OCI-LY3 (cell line): ENCODE measurements at regions not wholly inside any gene's neighbourhood (a gene's known extent, or its start where the extent isn't known, plus 50 kb on each side); places are given as distances from the start of the nearest gene placed in this dataset.
"Not testable (repeated sequence)": the region's sequence is repeated elsewhere in the genome, so short reads cannot be mapped to it uniquely, and the experiment has no call there.

ENCODE experiments used
- H2AFZ ChIP-seq: fragments of 200-600, 300-600 bp; shearing (Covaris generic); 2 replicates; pipeline ENCODE4 v1.6.0; 2014; ENCODE audit warnings: antibody characterized with exemption, low read depth, low read length
- H3K27ac ChIP-seq: fragments of 200-600, 300-600 bp; sonication (generic); 2 replicates; pipeline ENCODE4 v1.5.1; 2014; ENCODE audit warnings: mild to moderate bottlenecking, low read length, moderate library complexity, mixed read lengths
- H3K27me3 ChIP-seq: fragments of 200-600, 300-600 bp; sonication (generic); 2 replicates; pipeline ENCODE4 v1.6.1; 2014; ENCODE audit warnings: low read depth, low read length, mixed read lengths
- H3K36me3 ChIP-seq: fragments of 200-600, 300-600 bp; sonication (generic); replicated peaks from 2 replicates; pipeline ENCODE3; 2014; ENCODE audit warnings: low read depth, low read length, mixed read lengths
- H3K4me1 ChIP-seq: fragments of 300-600, 200-600 bp; sonication (generic); 2 replicates; pipeline ENCODE4 v1.6.1; 2014; ENCODE audit warnings: low read length, mixed read lengths
- H3K4me2 ChIP-seq: fragments of 200-600, 300-600 bp; sonication (generic); 2 replicates; pipeline ENCODE4 v1.6.1; 2014; ENCODE audit warnings: low read length, mixed read lengths
- H3K4me3 ChIP-seq: fragments of 300-600, 200-600 bp; sonication (generic); 2 replicates; pipeline ENCODE4 v1.5.1; 2014; ENCODE audit warnings: antibody characterized with exemption, mild to moderate bottlenecking, low read length, moderate library complexity
- H3K79me2 ChIP-seq: fragments of 300-600, 200-600 bp; shearing (Covaris generic); 2 replicates; pipeline ENCODE4 v1.6.1; 2014; ENCODE audit warnings: mild to moderate bottlenecking, low read length, mixed read lengths
- H3K9ac ChIP-seq: fragments of 300-600, 200-600 bp; shearing (Covaris generic); 2 replicates; pipeline ENCODE4 v1.6.0; 2014; ENCODE audit warnings: mild to moderate bottlenecking, low read length, moderate library complexity
- H3K9me3 ChIP-seq: fragments of 200-600, 300-600 bp; shearing (Covaris generic); 2 replicates; pipeline ENCODE4 v1.6.1; 2014; ENCODE audit warnings: low read length, mixed read lengths; ENCODE audit not compliant: insufficient read depth
- H4K20me1 ChIP-seq: fragments of 200-600, 300-600 bp; sonication (generic); 2 replicates; pipeline ENCODE4 v1.6.1; 2016; ENCODE audit warnings: low read length, mixed read lengths; ENCODE audit not compliant: insufficient read depth
- EZH2phosphoT487 ChIP-seq: fragments of 200-600 bp; shearing (Covaris generic); IDR thresholded peaks from 2 replicates; pipeline ENCODE4 v1.6.1; 2018; ENCODE audit warnings: antibody characterized with exemption, mixed run types, low read depth
- TF ChIP-seq, protein P1 (sequence below): fragments of 200-600, 300-600 bp; sonication (generic); IDR thresholded peaks from 2 replicates; pipeline ENCODE4 v1.5.1; 2014; ENCODE audit warnings: antibody characterized with exemption, low read length, low read depth

DNA sequence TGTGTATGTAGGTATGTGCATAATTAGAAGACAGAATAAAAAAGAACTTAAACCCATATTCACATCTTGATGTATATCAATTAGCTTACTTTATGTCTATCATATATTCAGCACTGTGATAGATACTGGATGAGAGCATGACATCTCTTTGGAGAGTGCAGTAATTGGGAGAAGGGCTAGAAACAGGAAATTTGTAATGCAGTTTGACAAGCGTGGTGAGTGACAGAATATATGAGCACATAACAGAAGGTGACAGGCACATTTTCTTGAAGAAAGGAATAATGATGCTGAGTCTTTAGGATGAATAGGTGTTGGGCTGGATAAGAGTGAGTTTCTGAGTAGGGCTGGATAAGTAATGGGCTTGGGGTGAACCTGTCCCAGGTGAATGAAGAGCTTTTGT lies 680.3 kb upstream of the ZNF385D start:
- H3K27me3 ChIP-seq = no peaks in the 10 kb centered on the region
- no peak for TF ChIP-seq EZH2phosphoT487
- TF ChIP-seq, protein P1, sequence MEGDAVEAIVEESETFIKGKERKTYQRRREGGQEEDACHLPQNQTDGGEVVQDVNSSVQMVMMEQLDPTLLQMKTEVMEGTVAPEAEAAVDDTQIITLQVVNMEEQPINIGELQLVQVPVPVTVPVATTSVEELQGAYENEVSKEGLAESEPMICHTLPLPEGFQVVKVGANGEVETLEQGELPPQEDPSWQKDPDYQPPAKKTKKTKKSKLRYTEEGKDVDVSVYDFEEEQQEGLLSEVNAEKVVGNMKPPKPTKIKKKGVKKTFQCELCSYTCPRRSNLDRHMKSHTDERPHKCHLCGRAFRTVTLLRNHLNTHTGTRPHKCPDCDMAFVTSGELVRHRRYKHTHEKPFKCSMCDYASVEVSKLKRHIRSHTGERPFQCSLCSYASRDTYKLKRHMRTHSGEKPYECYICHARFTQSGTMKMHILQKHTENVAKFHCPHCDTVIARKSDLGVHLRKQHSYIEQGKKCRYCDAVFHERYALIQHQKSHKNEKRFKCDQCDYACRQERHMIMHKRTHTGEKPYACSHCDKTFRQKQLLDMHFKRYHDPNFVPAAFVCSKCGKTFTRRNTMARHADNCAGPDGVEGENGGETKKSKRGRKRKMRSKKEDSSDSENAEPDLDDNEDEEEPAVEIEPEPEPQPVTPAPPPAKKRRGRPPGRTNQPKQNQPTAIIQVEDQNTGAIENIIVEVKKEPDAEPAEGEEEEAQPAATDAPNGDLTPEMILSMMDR = no peak
- no peaks in the 10 kb centered on the region for H3K79me2 ChIP-seq
- no peaks in the 10 kb centered on the region for H4K20me1 ChIP-seq
- H3K36me3 ChIP-seq = no peaks in the 10 kb centered on the region
- no peak overlapping the region for H3K27ac ChIP-seq
- no peak overlapping the region for H3K9ac ChIP-seq
- H3K4me2 ChIP-seq = no peak overlapping the region
- no peaks in the 10 kb centered on the region for H3K4me1 ChIP-seq
- no peaks in the 10 kb centered on the region for H3K9me3 ChIP-seq
- H3K4me3 ChIP-seq = no peak overlapping the region
- H2AFZ ChIP-seq = no peak overlapping the region

- Histone ChIP-seq H3K27me3 (no peaks in the 10 kb centered on the region), H3K4me3 (no peak overlapping the region), H4K20me1 (no peaks in the 10 kb centered on the region), H3K79me2 (no peaks in the 10 kb centered on the region), H3K36me3 (no peaks in the 10 kb centered on the region), H3K9me3 (no peaks in the 10 kb centered on the region), H2AFZ (no peak overlapping the region), H3K4me1 (no peaks in the 10 kb centered on the region), H3K27ac (no peak overlapping the region), H3K9ac (no peak overlapping the region), H3K4me2 (no peak overlapping the region)
- TF ChIP-seq, protein P1 = no peak
- TF ChIP-seq EZH2phosphoT487 = no peak
Observed at GRCh38 chr3:22439626-22440025, 688.6 kb upstream of the ZNF385D start.

DNA sequence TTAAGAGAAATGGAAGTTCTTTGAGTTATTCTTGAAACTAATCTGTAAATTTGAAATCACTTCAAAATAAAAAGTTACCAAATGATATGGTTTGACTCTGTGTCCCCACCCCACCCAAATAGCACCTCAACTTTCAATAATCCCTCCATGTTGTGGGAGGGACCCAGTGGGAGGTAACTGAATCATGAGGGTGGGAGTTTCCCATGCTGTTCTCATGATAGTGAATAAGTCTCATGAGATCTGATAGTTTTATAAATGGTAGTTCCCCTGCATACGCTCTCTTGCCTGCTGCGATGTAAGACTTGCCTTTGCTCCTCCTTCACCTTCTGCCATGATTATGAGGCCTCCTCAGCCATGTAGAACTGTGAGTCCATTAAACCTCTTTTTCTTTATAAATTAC lies 690.7 kb upstream of the ZNF385D start:
- no peak overlapping the region for H3K4me2 ChIP-seq
- no peaks in the 10 kb centered on the region for H3K9me3 ChIP-seq
- TF ChIP-seq EZH2phosphoT487 = no peak
- TF ChIP-seq, protein P1 = no peak
- no peaks in the 10 kb centered on the region for H3K4me1 ChIP-seq
- H3K36me3 ChIP-seq = no peaks in the 10 kb centered on the region
- H3K27ac ChIP-seq = no peak overlapping the region
- H3K9ac ChIP-seq = no peak overlapping the region
- H3K79me2 ChIP-seq = no peaks in the 10 kb centered on the region
- H3K4me3 ChIP-seq = no peak overlapping the region
- H4K20me1 ChIP-seq = no peaks in the 10 kb centered on the region
- no peak overlapping the region for H2AFZ ChIP-seq
- no peaks in the 10 kb centered on the region for H3K27me3 ChIP-seq

DNA sequence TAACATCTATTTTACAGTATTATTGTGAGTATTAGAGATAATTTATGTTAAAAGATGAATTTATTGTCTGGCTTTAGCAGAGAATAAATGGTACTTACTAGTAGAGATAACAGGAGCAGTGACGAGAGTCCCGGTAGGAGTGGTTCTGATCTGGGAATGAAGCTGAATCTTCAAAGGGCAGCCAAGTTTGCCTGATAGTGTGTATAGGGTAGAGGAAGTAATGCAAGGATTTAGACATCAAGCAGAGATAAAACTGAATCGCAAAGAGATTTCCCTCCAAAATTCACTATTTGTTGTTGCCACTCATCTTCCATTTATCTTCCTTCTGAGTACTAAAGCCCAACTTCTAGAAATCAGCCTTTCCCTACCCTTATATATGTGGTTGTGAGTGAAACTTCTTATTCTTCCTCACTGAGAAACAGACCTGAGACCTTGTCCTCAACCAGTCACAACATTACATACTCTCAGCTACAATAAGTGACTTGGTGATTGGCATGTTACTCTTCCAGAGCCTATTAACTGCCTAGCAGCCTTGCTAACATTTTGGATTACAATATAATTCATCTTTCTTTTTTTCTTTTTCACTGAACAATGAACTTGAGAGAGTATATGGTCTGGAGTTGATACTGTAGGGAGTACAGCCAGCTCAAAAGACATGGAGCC lies 692.7 kb upstream of the ZNF385D start:
- H3K9me3 ChIP-seq = no peaks in the 10 kb centered on the region
- no peaks in the 10 kb centered on the region for H3K4me1 ChIP-seq
- no peak overlapping the region for H2AFZ ChIP-seq
- H3K79me2 ChIP-seq = no peaks in the 10 kb centered on the region
- no peaks in the 10 kb centered on the region for H3K27me3 ChIP-seq
- TF ChIP-seq, protein P1 = no peak
- no peak for TF ChIP-seq EZH2phosphoT487
- H3K27ac ChIP-seq = no peak overlapping the region
- H3K4me3 ChIP-seq = no peak overlapping the region
- H3K4me2 ChIP-seq = no peak overlapping the region
- H3K36me3 ChIP-seq = no peaks in the 10 kb centered on the region
- no peaks in the 10 kb centered on the region for H4K20me1 ChIP-seq
- no peak overlapping the region for H3K9ac ChIP-seq

DNA sequence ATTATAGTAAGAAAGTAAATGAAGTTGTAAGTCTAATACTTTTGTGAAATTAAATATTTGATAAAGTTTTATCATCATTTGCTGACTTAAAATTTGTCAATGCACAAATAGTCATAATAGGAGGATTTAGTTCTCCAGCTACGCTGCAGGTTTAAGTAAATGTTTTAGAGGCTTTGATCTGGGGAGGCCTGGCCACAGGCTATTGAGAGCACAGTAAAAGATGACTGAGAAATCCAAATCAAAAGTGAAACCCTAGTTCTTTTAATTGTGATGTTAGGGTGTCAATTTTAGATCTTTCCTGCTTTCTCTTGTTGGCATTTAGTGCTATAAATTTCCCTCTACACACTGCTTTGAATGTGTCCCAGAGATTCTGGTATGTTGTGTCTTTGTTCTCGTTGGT lies 694.3 kb upstream of the ZNF385D start:
- H3K4me3 ChIP-seq, H3K36me3 ChIP-seq, H4K20me1 ChIP-seq, H3K4me1 ChIP-seq, H3K79me2 ChIP-seq, H3K27me3 ChIP-seq, H3K9ac ChIP-seq, H3K9me3 ChIP-seq, H3K4me2 ChIP-seq, H2AFZ ChIP-seq, H3K27ac ChIP-seq: not testable (repeated sequence)
